ENCODE measurements at regions not wholly inside any gene's neighbourhood (a gene's known extent, or its start where the extent isn't known, plus 50 kb on each side); places are given as distances from the start of the nearest gene placed in this dataset.

DNA sequence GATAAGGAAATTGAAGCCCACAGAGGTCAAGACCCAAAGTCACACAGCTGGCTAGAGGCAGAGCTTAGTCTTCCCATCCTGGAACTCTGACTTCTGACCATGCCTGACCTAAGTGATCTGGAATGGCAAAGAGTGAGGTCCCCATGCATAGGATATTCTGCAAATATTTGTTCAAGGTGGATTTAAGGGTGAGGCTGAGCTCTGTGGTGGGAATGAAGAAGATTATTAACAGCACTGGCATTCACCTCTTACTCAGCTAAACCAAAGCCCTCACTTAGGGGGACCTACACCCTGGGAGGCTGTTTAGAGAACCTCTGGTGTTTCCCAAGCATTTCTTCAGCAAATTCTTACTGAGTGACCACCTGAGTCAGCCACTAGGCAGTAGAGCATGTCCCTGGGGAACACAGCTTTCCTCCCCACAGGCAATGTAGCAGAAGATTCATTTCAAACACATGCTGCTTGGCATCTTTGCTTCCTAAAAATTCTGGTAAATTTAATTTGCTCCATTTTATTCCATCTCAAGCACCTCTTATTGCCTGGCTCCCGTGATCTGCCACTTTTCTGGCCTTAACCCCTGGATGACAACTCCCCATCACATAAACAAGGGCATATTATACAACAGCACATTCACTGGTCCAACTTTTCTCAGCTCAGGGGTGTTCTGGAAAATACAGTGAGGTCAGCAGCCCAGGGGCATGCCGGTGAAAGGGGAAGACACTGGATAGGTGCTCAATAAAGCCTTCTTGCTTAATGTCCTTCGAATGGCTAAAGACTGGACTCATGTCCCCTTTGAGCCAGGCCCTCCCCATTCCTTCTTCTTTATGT is 176.0 kb downstream of the ABHD5 start:
- no peak for DNase-seq (ENCODE audit: low spot score)

DNA sequence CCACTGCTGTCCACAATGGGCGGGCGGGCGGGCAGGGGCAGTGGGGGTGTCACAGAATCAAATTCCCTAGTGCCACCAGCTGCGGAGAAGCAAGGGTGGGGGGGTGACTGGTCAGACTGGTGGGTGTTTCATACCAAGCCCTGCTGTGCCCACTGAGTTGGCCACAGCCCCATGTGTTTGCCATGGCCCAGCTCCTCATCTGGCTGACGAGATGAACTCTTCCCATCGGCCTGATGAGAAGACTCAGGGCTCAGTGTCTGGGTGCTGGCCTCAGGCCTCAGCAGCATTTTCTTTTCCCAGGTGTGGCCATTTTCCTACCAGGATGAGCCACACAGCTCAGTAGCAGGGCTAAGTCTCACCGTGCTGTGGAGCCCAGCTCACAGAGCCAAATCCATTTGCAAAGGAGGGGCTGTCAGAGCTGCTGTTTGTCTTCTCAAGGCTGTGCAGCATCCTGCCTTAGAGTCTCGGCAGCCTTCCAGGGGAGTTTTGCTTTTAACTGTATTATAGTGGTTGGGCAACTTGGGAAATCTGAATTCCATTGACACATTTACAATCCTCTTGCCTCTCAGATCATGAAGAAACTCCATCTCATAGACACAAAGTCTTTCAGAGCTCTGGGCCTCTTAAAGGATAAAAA is 176.8 kb downstream of the ABHD5 start:
- DNase-seq (ENCODE audit: low spot score), result no peak

DNA sequence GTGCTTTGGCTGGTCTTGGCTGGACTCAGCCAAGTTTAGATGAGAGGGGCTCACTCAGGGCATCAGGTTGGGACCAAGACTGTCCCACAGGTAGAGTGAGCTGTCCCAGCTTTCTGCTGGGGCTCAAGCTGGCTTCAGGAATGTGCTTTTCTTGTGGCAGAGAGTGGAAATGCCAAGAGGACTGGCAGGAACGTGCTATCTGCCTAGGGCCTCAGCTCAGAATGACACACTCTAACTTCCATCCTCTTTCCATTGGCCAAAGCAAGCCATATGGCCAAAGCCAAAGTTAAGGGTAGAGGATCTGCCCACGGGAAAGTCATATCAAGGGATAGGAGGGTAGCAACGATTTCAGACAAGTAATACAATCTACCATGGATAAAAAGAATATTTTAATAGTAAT is 178.8 kb downstream of the ABHD5 start:
- no peak for DNase-seq (ENCODE audit: low spot score)

DNA sequence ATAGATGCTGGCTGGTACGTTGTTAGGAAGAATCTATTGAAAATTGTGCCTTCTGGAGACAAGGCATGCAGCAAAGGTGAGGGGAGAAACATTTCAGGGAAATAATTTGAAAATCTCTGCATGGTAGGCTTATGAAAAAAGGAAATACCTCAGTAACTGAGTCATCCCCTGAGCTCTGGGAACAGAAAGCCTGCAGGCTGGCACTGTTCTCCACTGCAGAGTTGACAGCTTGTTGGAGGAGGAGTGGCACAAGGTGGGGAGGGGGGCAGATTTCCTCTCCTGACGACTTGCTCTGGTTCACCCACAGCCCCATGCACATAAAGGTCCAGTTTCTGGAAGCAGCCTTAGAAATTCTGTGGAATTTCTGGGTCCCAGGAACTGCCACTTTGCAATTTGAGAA is 179.4 kb downstream of the ABHD5 start:
- no peak for DNase-seq (ENCODE audit: low spot score)

DNA sequence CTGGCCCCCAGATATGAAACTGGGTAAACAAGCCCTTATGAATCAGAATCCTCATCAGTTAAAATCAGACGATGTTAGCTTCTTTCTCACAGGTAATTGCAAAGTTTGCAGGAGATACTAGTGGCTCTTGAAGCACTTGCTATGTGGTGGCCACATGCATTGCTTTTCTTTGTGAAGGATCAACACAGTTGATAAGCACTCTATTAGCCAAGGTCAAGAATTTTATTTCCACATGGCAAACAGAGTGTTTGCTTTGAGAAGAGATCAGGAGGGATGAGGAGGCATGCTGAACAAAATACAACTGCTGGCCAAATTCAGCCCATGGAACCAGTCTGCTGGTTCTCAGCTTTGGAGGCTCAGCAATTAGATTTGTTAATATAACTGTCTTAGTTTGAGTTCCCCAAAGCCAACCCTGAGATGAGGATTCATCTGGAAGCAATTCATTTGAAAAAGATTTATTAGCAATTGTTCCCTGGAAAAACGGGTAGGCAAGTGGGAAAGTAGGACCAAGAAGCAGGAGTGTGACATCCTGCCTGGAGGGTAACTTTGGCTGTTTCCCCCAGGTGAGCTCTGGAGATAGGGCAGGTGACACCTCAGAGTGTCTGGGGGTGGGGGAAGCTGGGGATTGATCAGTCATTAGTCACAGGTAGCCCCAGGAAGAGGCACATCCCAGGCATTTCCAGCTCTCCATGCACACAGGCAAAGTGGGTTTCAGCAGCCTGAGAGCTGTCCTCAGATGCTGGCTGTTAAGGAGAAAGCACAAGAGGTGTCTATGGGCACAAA is 180.3 kb downstream of the ABHD5 start:
- DNase-seq (ENCODE audit: low spot score), result no peak

DNA sequence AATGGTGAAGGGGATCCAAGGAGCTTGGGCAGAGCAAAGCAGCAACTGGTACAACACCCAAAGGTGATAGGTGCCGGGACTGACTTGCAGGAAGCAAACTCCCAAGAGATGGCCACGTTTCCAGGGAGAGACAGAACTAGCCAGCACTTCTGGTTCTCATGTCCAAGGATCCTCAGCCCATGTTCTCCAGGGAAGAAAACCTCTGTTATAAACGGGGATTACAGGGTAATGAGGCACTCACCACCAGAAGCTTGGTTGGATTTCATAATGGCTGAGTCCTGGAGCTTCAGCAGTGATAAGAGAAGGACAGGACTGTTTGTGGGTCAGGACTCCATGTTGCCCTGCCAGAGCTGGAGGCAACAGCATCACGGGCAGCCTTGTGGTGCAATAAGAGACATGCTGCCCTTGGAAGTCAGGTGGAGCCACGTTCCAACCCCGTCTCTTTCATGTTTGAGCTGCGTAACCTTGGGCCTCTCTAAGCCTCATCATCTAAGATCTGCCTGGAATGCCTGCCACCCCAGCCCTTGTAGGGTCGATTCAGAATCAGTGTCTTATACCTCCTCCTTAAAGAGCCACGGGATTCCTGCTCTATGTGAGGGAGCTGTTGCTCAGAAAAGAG is 181.0 kb downstream of the ABHD5 start:
- DNase-seq (ENCODE audit: low spot score), result no peak

DNA sequence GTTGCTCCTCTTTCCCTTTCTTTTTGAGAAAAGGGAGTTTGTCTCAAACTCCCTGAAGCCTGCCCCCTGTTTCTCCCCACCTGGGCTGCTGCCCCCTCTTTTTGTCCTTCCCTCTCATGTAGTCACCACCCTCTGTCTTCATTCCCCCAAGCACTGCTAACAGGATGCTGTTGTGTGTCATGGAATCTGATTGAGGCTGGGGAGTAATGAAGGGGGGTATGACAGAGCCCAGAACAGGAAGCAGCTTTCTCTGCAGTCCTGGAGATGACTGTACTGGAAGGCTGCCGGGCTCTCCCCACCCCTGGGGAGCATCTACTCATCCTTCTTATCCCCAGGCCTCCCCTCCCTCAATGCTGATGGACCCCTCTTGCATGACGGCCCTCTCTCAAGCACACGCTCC is 181.6 kb downstream of the ABHD5 start:
- no peak for DNase-seq (ENCODE audit: low spot score)

DNA sequence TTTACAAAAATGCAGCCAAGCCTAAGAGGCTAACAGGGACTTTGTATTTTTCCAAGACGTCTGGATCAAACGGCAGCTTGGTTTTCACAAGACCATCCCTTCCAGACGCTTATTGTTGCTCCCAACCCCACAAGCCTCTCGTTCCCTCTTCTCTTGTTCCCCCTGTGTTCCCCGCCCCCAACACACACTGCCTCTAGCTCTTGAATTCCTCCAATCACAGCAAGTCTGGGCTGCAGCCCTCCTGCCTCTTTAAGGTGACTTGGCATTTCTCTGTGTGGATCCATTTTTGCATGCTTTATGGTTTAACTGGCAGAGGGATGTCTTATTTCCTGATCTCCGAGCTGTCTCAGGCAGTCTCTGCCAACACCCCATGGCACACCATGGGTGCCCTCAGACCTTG is 182.2 kb downstream of the ABHD5 start:
- DNase-seq (ENCODE audit: low spot score), result no peak

DNA sequence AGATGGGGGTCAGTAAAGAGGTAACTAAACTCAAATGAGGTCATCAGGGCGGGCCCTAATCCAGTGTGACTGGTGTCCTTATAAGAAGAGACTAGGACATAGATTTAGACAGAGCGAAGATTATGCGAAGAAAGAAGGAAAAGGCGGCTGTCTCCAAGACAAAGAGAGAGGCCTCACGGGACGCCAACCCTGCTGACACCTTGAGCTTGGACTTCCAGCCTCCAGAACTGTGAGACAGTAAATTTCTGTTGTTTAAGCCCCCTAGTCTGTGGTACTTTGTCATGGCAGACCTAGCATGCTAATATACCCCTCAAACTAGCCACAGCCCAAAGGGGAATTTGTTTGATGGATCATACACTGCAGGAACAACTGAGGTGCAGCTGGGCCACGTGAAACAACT is 183.0 kb downstream of the ABHD5 start:
- DNase-seq (ENCODE audit: low spot score), result no peak

DNA sequence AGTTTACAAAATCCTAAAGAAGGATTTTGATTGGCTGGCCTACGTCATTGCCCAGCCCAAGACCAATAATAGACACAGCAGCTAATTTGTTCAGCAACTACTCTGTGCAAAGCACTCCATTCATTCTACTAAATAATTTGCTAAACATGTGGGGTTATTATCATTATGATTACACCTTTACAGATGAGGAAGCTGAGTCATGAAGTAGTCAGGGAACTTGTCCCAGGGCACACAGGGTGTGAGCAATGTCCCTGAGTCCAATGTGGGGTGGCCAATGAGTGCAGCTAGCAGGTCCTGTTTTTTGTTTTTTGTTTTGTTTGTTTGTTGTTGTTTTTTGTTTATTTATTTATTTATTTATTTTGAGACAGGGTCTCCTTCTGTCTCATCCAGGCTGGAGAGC is 183.6 kb downstream of the ABHD5 start:
- no peak for DNase-seq (ENCODE audit: low spot score)

DNA sequence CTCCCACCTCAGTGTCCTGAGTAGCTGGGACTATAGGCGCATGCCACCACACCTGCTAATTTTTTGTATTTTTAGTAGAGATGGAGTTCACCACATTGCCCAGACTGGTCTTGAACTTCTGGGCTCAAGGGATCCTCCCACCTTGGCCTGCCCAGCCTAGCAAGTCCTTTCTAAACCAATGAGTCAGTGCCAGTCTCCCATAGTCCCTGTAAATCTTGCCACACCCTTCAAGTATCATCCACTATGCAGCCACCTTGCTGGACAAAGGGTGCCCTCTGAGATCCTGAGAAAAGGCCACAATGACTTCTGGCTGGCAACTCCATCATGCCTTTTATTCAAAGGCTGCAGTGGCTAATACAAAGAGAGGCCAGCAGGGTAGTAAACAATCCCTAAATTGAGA is 184.0 kb downstream of the ABHD5 start:
- no peak for DNase-seq (ENCODE audit: low spot score)

DNA sequence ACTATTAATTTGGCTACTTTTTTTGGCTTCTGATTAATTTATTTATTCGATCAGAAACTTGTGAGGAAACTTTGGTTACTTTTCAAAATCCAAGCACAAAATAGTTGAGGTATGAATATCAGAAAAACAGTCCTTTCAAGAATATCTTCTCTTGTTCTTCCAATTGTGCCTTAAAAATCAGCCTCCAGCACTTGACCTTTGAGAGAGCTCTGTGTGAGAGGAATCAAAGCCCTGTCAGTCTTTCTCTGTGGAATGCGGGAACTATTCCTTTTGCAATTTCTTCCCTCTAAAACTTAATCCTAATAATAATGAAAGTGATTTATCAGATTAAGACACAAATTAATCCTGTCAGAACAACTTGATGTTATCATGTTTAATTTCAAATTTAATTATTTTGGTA is 185.9 kb downstream of the ABHD5 start:
- no peak for DNase-seq (ENCODE audit: low spot score)

DNA sequence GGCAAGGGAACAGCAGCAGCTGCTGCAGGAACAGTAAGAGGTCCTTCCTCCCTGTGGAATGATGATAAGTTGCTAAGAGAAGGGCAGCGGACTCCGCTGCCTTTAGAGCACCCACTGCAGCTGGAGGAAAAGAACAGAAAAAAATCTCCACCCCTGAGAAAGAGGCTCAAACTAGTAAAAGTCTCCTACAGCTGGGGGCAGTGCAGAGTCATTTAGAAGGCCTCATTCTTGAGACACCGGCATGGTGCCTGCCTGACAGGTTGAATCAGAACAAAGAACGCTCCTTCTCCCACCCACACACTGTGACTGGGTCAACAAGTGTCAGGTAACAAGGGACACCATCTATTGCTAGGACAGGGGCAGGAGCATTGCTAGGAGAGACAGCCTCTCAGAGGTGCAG is 188.4 kb downstream of the ABHD5 start:
- no peak for DNase-seq (ENCODE audit: low spot score)

DNA sequence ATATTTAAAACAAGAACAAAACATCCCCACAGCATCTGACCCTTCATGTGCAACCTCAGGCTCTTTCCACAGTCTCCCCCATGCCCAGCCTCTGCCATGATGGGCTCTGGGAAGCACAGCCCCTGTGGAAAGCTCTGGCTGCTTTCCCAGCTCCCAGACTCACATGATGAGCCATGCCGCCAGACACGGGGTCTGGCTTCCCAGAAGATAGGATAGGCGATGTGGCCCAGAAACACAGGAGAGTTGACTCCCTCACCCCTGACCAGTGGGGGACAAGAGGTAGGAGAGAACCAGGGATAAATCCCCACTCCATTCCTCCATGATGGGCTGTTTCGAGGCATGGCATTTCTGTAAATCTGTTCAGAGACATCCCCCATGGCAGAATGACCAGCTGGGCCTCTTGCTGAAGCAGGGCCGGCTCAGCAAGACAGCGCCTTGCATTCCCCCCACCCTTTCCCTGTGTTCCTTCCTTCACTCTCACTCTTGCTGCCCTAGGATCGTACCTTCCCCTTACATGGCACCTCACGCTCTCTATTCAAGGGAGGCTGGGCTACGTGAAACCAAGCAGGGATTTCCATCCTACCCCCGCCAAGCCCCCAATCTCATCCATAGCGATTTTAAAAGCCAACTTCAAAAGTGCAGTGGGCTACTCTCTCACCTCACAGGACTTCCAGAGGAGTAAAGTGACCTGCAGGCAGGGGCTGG is 192.4 kb downstream of the ABHD5 start:
- no peak for DNase-seq (ENCODE audit: low spot score)

DNA sequence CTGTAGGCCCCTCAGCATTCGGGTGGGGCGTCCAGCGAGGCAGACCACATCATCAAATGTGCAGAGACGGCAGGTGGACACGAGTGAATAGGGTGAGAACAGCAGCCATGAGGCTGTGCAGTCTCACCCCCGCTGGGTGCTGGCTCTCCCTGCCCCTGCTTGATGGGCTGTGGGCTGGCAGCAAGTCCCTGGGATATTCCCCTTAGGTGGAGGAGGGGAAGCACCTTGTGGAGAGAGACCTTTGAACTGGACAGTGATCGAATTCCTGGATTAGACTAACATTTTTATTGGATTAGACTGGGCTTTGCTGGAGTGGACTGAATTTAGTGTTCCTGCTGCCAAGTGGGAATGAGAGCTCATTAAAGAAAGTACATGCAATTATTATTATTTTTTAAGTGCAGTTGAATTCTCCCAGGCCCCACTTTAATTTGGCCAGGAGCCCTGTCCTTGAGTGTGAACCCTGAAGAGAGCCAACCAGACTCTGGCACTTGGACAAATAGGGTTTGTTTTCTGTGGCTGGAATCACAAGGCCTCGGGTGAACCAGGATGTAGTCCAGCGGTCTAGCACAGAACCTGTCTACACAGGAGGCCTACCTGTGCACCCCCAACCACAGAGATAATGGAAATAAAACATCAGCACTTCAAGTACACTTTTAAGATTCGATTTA is 193.1 kb downstream of the ABHD5 start:
- DNase-seq (ENCODE audit: low spot score), result no peak

DNA sequence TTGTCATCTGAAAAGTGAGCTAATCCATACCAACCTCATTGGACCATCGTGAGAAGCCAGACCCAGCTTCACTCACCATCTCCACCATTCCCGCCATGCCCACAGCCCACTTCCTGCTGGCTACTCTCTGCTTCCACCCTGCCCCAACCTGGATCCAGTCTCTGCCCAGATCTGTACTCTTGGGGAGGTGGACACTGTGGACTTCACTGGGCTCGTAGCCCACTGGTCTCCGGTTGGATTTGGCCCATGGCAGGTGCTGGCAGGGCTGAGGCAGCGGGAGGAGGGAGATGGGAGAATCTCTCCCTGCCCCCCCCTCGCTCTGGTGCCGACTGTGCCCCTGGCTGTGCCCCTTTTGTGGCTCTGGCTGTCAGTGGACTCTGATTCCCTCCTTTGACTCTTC is 193.8 kb downstream of the ABHD5 start:
- DNase-seq (ENCODE audit: low spot score), result no peak

DNA sequence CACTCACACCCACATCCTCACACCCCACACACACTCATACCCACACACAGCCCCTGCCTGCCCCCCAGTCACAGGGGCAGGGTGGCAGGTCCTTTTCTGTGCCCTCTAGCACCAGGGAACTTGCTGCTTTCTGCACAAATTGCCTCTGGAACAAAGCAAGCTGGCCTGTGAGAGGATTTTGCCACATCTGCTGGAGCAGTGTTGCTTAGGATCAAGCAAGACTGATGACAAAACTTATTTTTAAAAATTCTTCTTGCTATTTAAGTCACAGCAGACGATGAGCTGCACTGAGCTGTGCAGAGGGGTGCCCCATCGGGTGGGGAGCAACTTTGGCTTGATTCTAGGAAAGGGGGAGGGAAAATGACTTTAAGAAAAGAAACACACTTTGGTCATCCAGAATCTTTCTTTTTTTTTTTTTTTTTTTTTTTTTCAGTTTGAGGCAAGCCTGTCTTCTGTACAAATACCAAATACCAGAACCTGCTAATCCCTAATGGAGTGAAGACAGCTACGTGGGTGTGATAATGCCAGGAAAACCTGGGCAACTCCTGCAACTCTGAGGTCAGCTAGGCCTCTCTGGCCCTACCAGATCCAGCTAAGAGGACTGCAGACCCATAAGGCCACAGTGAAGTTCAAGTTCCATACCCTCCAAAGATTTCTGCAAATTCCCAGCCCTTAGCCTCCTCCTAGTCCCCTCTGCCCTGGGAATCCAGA is 195.3 kb downstream of the ABHD5 start:
- no peak for DNase-seq (ENCODE audit: low spot score)

DNA sequence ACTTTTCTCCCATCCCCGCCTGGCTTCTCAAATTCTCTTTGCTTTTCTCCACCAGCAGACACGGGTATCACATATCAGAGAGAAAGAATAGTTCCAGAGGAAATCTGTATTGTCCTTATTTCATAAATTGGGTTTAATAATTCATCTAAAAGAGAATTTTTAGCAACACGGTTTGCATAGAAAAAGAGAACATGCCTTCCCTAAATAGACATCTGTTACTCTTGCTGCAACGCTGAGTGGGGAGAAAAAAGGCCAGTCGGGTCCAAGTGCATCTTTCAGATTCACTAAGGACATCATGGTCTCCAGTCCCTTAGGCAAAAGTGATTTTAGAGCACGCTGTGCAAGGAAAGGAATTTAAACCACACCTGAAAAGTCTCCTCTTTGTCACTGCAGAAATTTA is 201.3 kb downstream of the ABHD5 start:
- DNase-seq (ENCODE audit: low spot score), result no peak

DNA sequence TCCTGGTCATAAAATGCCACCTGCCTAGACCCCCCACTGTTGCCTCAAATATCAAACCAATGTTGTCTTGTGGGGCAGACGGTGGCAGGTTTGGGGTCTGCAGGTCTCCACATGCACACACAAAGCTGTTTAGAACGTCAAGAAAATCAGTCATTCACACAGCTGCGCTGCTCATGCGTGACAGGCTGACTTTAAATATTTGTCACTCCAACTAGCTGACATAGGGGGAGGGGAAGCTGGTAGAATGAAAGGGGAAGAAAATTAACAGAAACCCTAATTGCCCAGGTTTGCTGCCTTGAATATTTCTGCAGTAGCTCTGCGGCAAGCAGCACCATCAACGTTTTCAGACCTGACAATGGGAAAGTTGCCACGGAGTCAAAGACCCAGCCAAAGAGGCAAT is 201.8 kb downstream of the ABHD5 start:
- DNase-seq (ENCODE audit: low spot score), result no peak

DNA sequence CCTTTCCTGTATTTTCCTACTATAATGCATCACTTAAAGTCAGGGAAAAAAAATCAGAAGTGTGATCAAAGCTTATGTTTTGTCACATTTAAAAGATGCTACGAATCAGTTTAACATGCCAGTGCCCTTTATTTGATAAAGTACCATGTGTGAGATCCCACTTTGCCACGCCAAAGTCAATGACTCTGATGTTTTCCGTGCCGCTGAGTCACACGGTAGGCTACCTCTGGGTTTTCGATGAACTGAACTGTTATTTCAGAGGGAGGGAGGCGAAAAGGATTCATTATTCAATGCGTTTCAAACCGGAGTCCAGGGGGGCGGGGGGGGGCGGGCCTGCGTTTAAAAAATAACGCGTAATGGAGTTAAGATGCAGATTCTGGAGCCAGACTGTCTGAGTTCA is 203.0 kb downstream of the ABHD5 start:
- DNase-seq (ENCODE audit: low spot score), result no peak
